ENCODE measurements at regions not wholly inside any gene's neighbourhood (a gene's known extent, or its start where the extent isn't known, plus 50 kb on each side); places are given as distances from the start of the nearest gene placed in this dataset.

DNA sequence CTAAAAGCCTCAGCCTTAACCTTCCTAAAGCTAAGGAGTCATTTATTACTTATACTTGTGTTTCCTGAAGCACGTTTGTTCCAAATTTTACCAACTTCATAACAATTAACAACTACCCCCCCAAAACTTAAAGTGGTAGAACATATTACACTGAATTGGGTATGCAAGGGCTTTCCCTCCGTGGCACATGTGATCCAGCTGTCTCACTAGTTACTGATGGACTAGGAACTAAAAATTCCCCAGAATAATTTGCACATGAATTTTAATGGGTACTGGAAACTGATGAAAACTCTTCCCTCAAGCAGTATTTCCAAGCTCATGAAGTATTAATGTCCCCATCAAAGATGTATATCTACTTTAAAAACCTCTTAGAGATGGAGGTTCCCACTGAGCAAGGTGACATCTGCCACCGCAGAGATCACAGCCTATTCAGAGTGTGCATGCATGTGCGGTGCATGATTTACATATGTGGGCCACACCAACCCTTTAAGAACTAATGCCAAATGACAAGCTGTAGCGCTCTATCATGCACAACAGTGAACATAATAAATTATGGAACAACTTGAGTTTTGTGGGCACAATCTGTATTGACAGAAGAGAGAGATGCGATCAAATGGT lies 139.9 kb upstream of the ADCY1 start:
- no peak overlapping the region for H3K27ac ChIP-seq (ENCODE audit: low read depth in 1 of 2, low read length in 2 of 2)
- no peaks in the 10 kb centered on the region for H3K36me3 ChIP-seq (replicated peaks in 1 of 2; ENCODE audit: control insufficient read depth in 1 of 2, insufficient read depth in 2 of 2, low read length in 2 of 2)
- Mint-ChIP-seq H3K9me3 (peaks cover 0 to 5% (median 0%) of the 10 kb centered on the region in 7 donors), H3K36me3 (no peaks in the 10 kb centered on the region), H3K27ac (no peak overlapping the region), H3K27me3 (ENCODE audit: low read depth in 3 of 3) (peaks cover 0 to 5% (median 0%) of the 10 kb centered on the region in 3 donors), H3K4me1 (no peaks in the 10 kb centered on the region), H3K4me3 (no peak overlapping the region)
- no peak overlapping the region for H3K9ac ChIP-seq (ENCODE audit: insufficient read depth, low read length, poor library complexity, severe bottlenecking)
- TF ChIP-seq CTCF (IDR thresholded peaks at IDR 0.05) = no peak
- H3K4me2 ChIP-seq (replicated peaks; ENCODE audit: extremely low read depth, low read length, poor library complexity, severe bottlenecking) = no peak overlapping the region
- intact Hi-C loops (cut with micrococcal nuclease) = no loop called here
- H3K27me3 ChIP-seq (ENCODE audit: control insufficient read depth in 2 of 2, insufficient read depth in 2 of 2, low read length in 2 of 2) = no peaks in the 10 kb centered on the region
- no peak for DNase-seq
- WGBS (ENCODE audit: insufficient coverage) = 100% methylated on average over 1 of the region's 6 CpGs
- H2AFZ ChIP-seq (ENCODE audit: insufficient read depth, low read depth, low read length, poor library complexity, severe bottlenecking) = no peak overlapping the region
- H3K4me1 ChIP-seq (ENCODE audit: control insufficient read depth in 1 of 2, insufficient read depth in 2 of 2, low read length in 2 of 2) = no peaks in the 10 kb centered on the region
- H3K9me3 ChIP-seq (replicated peaks in 1 of 2; ENCODE audit: control insufficient read depth in 1 of 2, insufficient read depth in 1 of 2, low read length in 2 of 2) = no peaks in the 10 kb centered on the region
- H3K4me3 ChIP-seq (replicated peaks in 1 of 3; ENCODE audit: low read depth in 2 of 3, low read length in 3 of 3) = no peak overlapping the region
- no peaks in the 10 kb centered on the region for H3K79me2 ChIP-seq (ENCODE audit: insufficient read depth, low read length)
- H4K20me1 ChIP-seq (ENCODE audit: insufficient read depth, low read length) = no peaks in the 10 kb centered on the region

GRCh38 chr7:45435131-45435530 lies 139.0 kb upstream of the ADCY1 start:
- Histone ChIP-seq H3K9me3 (replicated peaks in 1 of 2; ENCODE audit: control insufficient read depth in 1 of 2, insufficient read depth in 1 of 2, low read length in 2 of 2) (no peaks in the 10 kb centered on the region), H3K36me3 (replicated peaks in 1 of 2; ENCODE audit: control insufficient read depth in 1 of 2, insufficient read depth in 2 of 2, low read length in 2 of 2) (no peaks in the 10 kb centered on the region), H3K9ac (ENCODE audit: insufficient read depth, low read length, poor library complexity, severe bottlenecking) (no peak overlapping the region), H3K4me1 (ENCODE audit: control insufficient read depth in 1 of 2, insufficient read depth in 2 of 2, low read length in 2 of 2) (no peaks in the 10 kb centered on the region), H3K4me2 (replicated peaks; ENCODE audit: extremely low read depth, low read length, poor library complexity, severe bottlenecking) (no peak overlapping the region), H3K27me3 (ENCODE audit: control insufficient read depth in 2 of 2, insufficient read depth in 2 of 2, low read length in 2 of 2) (no peaks in the 10 kb centered on the region), H3K4me3 (replicated peaks in 1 of 3; ENCODE audit: low read depth in 2 of 3, low read length in 3 of 3) (no peak overlapping the region), H2AFZ (ENCODE audit: insufficient read depth, low read depth, low read length, poor library complexity, severe bottlenecking) (no peak overlapping the region), H3K27ac (ENCODE audit: low read depth in 1 of 2, low read length in 2 of 2) (no peak overlapping the region), H3K79me2 (ENCODE audit: insufficient read depth, low read length) (no peaks in the 10 kb centered on the region), H4K20me1 (ENCODE audit: insufficient read depth, low read length) (no peaks in the 10 kb centered on the region)
- whole genome bisulfite sequencing (ENCODE audit: insufficient coverage) = 87% methylated on average over 2 of the region's 3 CpGs
- Mint-ChIP-seq H3K4me1 (no peaks in the 10 kb centered on the region), H3K36me3 (no peaks in the 10 kb centered on the region), H3K27ac (no peak overlapping the region), H3K27me3 (ENCODE audit: low read depth in 3 of 3) (peaks cover 0 to 5% (median 0%) of the 10 kb centered on the region in 3 donors), H3K9me3 (peaks cover 0 to 5% (median 0%) of the 10 kb centered on the region in 7 donors), H3K4me3 (no peak overlapping the region)
- DNase-seq = no peak
- TF ChIP-seq CTCF (IDR thresholded peaks at IDR 0.05) = no peak
- intact Hi-C loops (cut with micrococcal nuclease) = no loop called here
